Loucy (cell line): ENCODE measurements at regions not wholly inside any gene's neighbourhood (a gene's known extent, or its start where the extent isn't known, plus 50 kb on each side); places are given as distances from the start of the nearest gene placed in this dataset.

ENCODE experiments used
- CTCF ChIP-seq: fragments of 200-600 bp; sonication (generic); conservative IDR thresholded peaks from 2 replicates; pipeline ENCODE4 v1.5.1; 2014; ENCODE audit warnings: mild to moderate bottlenecking, antibody characterized with exemption, low read length
- EZH2phosphoT487 ChIP-seq: fragments of 200-600 bp; IDR thresholded peaks from 2 replicates; pipeline ENCODE4 v1.6.1; 2018; ENCODE audit warnings: antibody characterized with exemption, mild to moderate bottlenecking, moderate library complexity, borderline replicate concordance

- TF ChIP-seq EZH2phosphoT487 (no peak), CTCF (no peak)
Measured at GRCh38 chr7:35516498-35516897, 178.4 kb downstream of the HERPUD2 start.
